ENCODE measurements at regions not wholly inside any gene's neighbourhood (a gene's known extent, or its start where the extent isn't known, plus 50 kb on each side); places are given as distances from the start of the nearest gene placed in this dataset.
"Not testable (repeated sequence)": the region's sequence is repeated elsewhere in the genome, so short reads cannot be mapped to it uniquely, and the experiment has no call there.

- DNase-seq (ENCODE audit: low read depth) = no peak
Observed at GRCh38 chr9:73054091-73054490, 97.6 kb upstream of the ANXA1 start.

GRCh38 chr9:73053543-73053942 is 98.1 kb upstream of the ANXA1 start:
- DNase-seq (ENCODE audit: low read depth) = no peak

- no peak for DNase-seq (ENCODE audit: low read depth)
Observed at GRCh38 chr9:73050887-73051550, 98.2 kb upstream of the ALDH1A1 start.

GRCh38 chr9:73050065-73050816 is 97.4 kb upstream of the ALDH1A1 start:
- DNase-seq (ENCODE audit: low read depth) = no peak

- no peak for DNase-seq (ENCODE audit: low read depth)
Observed at GRCh38 chr9:73049280-73049679, 96.4 kb upstream of the ALDH1A1 start.

GRCh38 chr9:73046769-73047168 is 93.9 kb upstream of the ALDH1A1 start:
- no peak for DNase-seq (ENCODE audit: low read depth)

GRCh38 chr9:73044776-73045175 is 91.9 kb upstream of the ALDH1A1 start:
- not testable (repeated sequence) for DNase-seq (ENCODE audit: low read depth)

- peak; percentile 61 for DNase-seq (ENCODE audit: low read depth)
Observed at GRCh38 chr9:73042155-73042554, 89.3 kb upstream of the ALDH1A1 start.

GRCh38 chr9:73039271-73040263 is 86.7 kb upstream of the ALDH1A1 start:
- DNase-seq (ENCODE audit: low read depth) = peak; percentile 79

- peak; percentile 76 for DNase-seq (ENCODE audit: low read depth)
Observed at GRCh38 chr9:73038613-73039012, 85.8 kb upstream of the ALDH1A1 start.

GRCh38 chr9:73038089-73038509 is 85.2 kb upstream of the ALDH1A1 start:
- DNase-seq (ENCODE audit: low read depth) = no peak

- peak; percentile 91 for DNase-seq (ENCODE audit: low read depth)
Observed at GRCh38 chr9:73037613-73038012, 84.8 kb upstream of the ALDH1A1 start.

- no peak for DNase-seq (ENCODE audit: low read depth)
Observed at GRCh38 chr9:73034962-73035361, 82.1 kb upstream of the ALDH1A1 start.

- DNase-seq (ENCODE audit: low read depth) = no peak
Observed at GRCh38 chr9:73031350-73031749, 78.5 kb upstream of the ALDH1A1 start.

- no peak for DNase-seq (ENCODE audit: low read depth)
Observed at GRCh38 chr9:73030370-73031030, 77.6 kb upstream of the ALDH1A1 start.

GRCh38 chr9:73029346-73029745 is 76.5 kb upstream of the ALDH1A1 start:
- no peak for DNase-seq (ENCODE audit: low read depth)

GRCh38 chr9:73026375-73026774 is 73.5 kb upstream of the ALDH1A1 start:
- no peak for DNase-seq (ENCODE audit: low read depth)

- no peak for DNase-seq (ENCODE audit: low read depth)
Observed at GRCh38 chr9:73024601-73025034, 71.8 kb upstream of the ALDH1A1 start.

- DNase-seq (ENCODE audit: low read depth) = peak; percentile 63
Observed at GRCh38 chr9:73023025-73023541, 70.2 kb upstream of the ALDH1A1 start.

- DNase-seq (ENCODE audit: low read depth) = no peak
Observed at GRCh38 chr9:73022353-73022752, 69.5 kb upstream of the ALDH1A1 start.

GRCh38 chr9:73020877-73021276 is 68.0 kb upstream of the ALDH1A1 start:
- no peak for DNase-seq (ENCODE audit: low read depth)
